Amygdala (tissue), 56 donors: ENCODE measurements at regions not wholly inside any gene's neighbourhood (a gene's known extent, or its start where the extent isn't known, plus 50 kb on each side); places are given as distances from the start of the nearest gene placed in this dataset.

Experiments
- DNase-seq, 56 donors: peaks; one replicate each; lab custom pipeline; 2025; lab: John Stamatoyannopoulos, UW

DNA sequence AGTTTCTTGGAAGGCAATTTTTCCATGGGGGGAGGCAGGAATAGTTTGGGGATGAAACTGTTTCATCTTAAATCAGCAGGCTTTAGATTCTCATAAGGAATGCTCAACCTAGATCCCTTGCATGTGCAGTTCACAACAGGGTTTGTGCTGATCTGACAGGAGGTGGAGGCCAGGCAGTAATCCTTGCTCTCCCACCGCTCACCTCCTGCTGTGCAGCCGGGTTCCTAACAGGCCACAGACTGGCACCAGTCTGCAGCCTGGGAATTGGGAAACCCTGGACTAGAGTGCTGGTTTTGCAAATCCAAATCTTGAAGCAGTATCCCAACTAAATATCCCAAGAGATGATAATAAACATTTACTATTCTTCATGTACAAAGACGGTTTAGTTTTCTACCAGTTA is 256.3 kb upstream of the TMCO5A start:
- DNase-seq: no peak

DNA sequence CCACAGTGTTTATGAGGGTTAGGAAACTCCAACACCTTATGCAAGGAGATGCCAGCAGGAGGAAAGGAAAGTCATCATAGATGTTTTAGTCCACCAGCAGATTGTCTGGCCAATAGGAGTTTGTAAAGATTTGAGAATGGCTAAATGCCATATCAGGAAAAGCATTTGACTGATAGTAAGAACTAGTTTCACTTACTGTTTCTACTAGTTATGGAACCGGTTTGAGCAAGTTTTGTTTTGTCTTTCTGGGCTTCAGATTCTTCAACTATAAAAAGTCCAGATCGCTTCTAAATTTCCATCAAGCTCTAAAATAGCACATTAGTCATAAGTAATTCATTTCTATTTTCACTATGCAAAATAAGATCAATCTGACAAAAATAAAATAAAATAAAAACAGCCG is 254.8 kb upstream of the TMCO5A start:
- DNase-seq: no peak

DNA sequence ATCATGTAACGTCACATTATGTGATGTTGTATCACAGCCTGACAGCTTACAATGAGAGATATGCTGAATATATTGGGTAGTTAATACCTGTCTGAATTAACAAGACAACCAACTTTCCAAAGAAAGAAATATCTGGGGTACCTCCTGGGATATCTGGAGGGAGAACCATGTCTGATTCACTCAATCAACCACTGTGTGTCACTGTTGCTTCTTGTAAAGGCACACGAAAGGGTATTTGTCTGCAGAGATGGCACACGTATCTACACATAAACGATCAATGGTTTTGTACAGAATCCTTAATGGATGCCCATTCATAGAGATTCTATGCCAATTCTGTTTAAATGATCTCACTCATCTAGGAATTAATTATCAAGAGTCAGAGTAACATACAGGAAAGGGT is 252.1 kb upstream of the TMCO5A start:
- DNase-seq: no peak

DNA sequence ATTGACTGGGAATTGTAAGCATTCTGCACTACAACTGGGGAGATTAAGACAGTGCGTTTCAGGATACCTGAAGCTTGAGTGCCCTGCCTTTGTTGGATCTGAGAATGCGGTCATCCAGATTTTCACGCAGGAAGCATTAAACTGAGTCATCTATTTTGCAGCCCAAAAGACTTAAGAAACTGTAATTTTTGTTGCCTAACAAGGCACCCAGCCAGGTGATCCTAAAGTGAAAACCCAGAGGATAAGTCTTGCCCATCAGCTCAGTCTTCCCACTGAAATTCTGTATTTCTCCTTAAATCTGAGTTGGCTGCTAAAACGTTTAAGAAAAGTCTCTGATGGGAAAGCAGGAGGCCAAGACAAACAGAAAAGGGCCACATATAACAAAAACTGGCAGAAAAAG is 242.5 kb upstream of the TMCO5A start:
- DNase-seq: no peak

DNA sequence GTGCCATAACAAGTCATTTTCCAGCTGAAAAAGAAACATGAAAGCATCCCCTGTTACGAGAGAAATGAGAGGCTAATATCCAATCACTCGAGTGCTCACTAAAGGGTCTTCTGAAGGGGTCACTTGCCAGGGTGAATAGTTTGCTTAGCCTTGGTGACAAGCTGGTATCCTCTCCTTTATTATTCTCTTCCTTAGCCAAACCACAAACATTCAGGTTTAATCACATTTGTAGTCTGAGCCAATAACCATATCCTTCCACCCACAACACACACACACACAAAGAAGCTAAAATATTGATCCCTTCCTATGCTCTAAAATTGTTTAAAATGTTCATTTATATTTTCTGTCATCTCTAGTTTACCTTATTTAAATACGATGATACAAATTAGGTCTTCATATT is 240.5 kb upstream of the TMCO5A start:
- no peak for DNase-seq

DNA sequence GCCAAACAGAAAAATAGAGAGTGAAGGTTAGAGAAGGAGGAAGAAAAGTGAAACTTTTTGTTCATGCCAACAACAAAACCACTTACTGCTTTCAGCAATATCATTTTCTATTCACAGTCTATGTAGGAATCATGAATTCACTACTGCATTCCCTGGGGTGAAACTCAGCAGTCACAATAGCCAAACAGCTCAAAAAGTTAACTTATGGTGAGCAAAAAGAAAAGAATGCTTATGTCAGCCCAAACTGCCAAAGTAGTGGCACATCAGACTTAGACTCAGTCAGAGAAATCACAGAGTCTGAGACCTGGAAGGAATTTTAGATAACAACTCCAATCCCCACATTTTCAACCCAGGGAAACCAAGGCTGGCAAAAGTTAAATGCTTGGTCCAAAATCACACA is 238.7 kb upstream of the TMCO5A start:
- DNase-seq: no peak

DNA sequence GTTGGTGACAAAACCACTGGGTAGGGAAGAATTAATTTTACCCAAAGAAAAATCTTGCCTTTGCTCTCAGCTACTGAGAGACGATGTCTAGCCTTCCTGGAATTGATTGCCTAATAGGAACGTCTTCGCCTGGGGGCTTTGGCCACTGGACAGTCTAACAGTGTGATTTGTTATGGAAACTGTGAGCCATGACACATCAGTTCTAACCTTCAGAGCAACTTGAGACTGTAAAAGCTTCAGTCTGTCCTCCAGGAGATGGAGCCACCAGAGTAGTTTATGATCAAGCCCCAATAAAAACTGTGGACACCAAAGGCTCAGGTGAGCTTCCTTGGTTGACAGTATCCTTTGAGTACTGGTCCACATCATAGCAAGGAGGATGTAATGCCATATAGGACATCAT is 235.8 kb upstream of the TMCO5A start:
- DNase-seq: no peak

DNA sequence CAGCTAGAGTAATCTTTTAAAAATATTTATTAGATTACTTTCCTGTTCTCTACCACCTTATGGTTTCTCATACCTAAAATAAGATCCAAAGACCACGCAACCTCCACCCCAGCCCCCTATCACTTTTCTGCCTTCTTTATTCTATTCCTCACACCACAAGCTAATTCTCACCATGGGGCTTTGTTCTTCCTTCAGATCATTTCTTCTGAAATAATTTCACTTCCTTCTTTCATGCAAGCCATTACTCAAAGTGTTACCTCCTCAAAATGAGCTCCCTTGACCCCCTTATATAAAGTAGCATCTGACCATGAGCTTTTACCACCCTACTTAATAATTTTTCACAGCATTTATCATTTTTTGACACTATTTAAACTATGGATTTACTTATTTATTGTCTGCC is 233.2 kb upstream of the TMCO5A start:
- no peak for DNase-seq

DNA sequence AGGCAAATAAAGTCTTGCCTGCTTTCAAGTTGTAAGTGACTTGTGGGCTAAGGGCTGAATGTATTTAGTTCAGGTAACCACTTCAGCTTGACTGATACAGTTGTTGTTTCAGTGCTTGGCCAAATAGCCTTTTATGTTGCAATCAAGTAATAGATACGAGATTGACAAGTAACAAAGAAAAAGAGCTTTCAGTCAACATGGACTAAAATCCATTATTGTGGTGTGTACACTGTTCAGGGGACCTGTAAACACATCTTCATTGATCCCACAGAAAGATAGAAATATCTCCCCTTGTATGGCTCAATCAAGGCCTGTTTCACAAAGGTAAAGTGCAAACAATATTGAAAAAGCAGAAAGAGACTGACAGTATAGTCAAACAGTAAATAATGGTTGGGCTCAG is 224.8 kb upstream of the TMCO5A start:
- DNase-seq: no peak

DNA sequence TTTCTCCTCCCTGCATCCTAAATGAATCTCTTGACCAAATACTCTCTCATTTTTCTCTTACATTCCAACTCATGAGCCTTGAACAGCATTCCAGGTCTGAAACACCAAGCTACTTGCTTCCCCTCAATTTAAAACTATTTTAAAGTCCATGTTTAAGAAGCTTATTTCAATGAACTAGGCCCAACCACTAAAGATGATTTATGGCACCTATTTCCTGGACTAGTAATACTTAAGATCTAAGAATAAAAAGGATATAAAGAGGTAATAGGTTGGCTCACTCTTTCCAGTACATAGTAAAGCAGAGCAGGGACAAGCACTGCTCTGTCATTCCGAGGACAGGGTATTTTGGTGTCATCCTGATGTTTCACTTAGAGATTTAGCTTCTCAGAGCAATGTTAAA is 219.3 kb upstream of the TMCO5A start:
- DNase-seq: no peak

DNA sequence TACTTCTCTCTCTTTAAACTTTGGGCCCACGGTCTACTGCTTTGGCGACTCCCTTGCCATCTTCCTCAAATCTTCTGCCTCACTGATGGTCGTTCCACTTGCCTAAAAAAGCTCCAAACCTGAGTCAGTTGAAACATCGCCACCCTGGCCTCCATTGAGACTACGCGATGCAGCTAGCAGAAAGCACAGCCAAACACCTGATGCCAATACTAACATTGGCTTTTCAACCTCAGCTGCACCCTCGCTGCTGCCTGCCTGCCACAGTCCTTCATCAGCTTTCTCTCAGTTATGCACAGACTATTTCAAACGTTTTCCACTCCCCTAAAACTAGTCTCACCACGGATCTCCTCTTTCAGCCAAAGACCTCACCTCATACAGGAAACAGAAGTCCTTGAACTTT is 214.2 kb upstream of the TMCO5A start:
- DNase-seq: no peak

DNA sequence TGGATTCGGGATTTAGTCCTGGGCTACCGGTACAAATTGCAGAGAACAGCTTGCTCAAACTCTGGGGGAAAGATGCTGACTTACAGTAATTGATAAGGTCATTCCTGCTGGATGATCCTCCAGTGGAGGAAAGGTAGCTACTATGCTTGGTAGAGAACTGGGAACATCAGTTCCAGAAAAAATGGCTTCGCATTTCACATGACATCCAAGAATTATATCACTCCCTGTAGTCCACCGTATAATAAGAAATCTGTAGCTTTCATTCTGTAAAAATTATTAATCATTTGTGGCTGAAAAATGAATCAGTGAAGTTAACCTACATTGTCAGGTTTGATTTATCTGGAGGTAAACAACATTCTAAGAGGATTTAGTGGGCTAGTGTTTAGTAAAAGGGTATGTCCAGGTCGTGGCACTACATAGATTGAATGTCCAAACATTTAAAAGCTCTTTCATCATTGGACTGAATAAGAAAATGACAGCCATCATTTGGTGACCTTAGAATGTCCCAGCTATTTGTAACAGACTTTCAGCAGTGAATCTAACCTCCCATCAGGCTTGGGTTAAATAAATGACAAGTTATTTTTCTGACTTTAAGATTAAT is 203.2 kb upstream of the TMCO5A start:
- no peak for DNase-seq

DNA sequence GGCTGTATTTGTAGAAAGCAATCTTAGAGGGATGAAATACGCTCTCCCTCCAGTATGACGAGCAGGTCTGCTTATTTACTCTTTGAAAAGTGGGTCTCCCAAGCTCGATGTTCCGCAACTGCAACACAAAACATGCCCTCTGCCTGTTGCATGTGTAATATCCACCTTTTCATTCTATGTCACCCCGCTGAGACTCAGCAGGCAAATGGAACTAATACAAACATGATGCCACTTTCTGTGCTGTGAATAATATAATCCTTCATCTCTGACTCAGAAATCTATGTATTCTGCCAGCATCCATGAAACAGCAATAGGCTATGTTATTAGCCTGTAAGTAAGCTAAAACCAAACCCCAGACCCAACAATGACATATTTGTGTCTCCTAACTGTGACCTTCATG is 200.8 kb upstream of the TMCO5A start:
- DNase-seq: no peak

DNA sequence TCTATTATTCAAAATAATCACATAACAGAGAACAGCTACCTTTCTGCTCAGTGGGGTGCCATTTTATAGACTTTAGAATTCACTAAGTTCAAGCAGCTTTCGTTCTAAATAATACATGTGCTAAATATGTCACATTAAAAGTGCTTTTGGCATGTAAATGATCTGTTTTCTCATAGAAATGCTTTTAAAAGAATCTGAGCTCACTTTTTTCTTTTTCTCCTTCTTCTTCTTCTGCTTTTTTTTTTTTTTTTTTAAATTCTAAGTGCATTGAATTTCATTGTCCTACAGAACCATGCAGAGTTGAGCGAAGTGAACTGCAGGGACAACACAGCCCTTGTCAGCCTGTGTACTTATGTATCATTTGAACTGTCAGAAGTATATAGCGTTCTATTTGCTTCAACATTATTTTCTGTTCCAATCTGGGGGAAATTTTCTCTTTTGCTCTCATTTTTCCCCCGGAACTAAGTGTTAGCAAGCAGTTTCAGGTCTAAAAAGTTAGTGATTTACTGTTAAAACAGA is 193.8 kb upstream of the TMCO5A start:
- no peak for DNase-seq

DNA sequence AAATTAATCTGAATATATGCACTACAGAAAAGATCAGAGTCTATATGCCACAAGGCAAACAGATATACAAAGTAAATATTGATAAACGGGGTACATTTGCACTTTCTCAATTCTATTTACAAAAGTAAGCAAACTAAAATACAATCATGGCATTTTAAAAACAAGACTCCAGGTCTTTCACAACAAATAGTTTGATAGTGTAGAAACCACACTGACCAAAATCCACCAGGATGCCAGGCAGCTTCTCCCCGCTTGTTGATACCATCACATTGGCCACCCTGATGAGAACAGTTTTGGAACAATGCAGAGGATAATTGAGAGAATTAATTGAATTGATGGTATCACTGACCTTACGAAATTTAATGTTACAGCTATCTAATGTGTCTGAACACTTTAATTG is 190.6 kb upstream of the TMCO5A start:
- DNase-seq: no peak

DNA sequence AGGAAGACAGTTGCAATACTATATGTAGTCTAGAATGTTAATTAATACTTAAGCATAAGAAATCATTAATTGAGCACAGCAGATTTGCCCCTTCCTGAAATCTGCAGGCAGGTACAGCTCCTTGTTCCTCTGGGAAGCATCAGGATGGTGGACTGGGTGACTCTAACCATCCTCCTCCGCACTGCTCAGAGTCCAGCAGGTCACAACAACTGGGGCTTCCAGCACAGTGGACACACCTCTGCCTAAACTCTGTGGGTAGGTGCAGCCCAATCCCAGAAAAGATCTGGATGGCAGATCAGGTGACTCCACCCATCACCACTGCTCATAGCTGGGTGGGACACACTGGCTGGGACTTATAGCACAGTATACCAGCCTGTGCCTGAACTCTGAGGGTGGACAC is 189.9 kb upstream of the TMCO5A start:
- DNase-seq: no peak

DNA sequence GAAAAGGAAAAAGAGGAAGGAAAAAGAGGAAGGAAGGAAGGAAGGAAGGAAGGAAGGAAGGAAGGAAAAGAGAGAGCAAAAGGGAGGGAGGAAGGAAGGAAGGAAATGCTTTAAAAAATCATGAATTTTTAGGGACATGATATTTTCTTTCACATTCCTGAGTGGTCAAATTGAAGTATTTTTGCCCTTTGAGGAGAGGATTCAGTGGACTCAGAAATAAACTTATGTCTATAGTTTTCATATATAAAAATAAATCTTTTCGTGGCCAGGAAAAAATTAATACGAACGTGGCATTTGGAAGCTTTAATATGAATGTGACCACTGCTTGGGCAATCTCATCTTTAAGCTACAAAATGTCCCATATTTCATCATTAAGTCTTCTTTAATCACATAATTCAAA is 183.0 kb upstream of the TMCO5A start:
- DNase-seq: no peak

DNA sequence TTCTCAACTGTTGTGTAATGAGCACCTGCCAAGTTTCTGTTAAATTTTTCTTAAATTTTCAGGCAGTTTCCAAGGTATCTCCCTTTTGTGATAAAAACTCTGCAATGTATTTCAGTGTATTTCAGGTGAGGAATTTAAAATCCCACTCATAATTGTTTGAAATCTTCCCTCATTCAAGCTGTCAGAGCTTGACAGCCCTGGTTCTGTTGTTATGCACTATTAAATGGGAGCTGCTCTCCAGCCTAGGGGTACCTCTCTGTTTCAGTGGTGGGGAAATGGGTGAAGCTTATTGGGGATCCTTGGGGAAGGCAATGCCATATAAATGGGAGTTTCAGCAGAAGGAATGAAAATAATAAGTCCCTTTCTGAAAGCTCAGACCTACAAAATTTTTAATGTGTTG is 178.0 kb upstream of the TMCO5A start:
- DNase-seq: no peak

DNA sequence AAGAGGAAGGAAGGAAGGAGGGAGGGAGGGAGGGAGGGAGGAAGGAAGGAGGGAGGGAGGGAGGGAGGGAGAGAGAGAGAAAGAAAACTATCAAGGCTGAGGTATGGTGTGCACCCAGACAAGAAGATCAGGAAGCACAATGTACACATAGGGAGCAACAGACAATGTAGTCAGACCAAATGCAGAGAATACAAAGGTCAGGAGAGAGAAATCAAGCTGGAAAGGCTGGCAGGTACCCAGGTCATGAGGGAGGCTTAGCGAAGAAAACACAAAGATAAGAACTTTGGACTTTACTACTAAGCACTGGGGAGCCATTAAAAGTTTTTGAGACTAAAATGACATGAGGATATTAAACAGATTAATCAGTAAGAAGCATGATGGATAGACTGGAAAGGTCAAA is 176.0 kb upstream of the TMCO5A start:
- DNase-seq: no peak

DNA sequence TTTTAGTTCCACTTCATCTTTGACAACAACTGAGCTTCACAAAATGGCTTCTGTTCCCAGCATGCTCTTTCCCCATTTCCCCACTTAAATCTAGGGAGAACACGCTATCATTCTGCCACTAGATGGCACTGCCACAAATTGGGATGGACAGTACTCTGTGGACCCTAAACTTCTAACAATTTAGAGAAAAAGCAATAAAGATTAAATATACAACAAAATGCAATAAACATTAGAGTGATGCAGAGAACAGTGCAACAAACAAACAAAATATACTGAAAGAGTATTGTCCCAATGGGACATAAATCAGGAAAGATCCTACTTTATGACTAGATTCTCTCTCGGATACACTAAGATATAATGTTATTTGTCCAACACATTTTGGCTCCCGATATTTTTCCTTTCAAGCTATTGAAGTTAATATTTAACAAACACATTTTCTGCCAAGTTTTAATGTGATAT is 169.7 kb upstream of the TMCO5A start:
- peak in 1 of 56 donors; percentile 6 for DNase-seq

DNA sequence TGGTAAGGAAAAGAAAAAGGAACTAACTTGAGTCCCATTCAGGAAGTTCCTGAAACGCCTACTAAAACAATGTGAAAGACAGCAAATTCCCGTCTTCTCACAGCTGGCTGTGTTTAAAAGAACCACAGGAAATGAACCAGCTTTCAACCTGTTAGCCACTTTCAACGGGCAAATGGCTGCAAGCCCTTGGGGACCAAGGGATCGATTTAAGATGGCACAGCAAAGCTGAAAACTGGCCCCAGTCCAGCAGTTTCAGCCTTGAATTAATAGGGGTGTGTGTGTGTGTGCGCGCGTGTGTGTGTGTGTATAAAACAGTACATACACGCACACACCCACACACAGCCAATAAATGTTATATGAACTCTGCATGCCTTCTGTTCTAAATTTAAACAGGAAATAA is 168.7 kb upstream of the TMCO5A start:
- no peak for DNase-seq

DNA sequence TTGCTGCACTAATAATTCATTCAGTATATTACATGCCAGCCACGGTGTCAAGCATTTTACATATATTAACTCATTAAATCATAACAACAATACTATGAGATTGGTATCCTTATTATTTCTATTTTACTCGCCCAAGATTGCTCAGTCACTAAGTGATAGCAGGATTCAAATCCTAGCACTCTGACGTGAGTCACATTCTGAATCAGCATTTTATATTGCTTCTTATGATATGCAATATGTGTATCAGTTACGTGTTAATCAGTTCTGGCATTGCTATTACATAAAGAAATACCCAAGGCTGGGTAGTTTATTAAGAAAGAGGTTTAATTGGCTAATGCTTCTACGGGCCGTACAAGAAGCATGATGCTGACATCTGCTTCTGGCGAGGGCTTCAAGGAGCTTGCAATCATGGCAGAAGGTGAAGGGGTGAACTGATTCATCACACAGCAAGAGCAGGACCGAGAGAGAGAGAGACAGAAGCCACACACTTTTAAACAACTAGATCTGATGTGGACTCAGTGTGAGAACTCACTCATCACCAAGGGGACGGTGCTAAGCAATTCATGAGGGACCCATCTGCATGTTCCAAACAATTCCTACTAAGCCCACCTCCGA is 166.5 kb upstream of the TMCO5A start:
- no peak for DNase-seq

DNA sequence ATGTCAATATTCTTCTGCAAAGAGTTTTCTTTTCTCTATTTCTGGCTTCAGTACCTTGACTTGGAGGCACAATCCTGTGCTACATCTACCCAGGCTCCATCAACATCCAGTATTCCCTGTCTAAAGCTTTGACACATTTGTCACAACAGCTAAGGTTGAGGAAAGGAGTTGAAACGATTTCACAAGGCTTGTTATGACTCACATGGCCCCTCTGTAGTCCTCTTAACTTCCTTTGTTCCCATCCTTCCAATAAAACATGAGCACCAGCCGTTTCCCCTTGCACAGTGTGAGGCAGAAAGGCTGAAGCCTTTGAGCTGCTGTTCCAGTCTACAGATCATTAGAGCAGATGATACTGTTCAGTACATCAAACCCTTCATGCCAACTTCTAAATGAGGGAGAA is 163.0 kb upstream of the TMCO5A start:
- DNase-seq: no peak
